ENCODE measurements at regions not wholly inside any gene's neighbourhood (a gene's known extent, or its start where the extent isn't known, plus 50 kb on each side); places are given as distances from the start of the nearest gene placed in this dataset.

GRCh38 chr2:160694221-160694620 lies 200.6 kb upstream of the RBMS1 start:
- TF ChIP-seq JUNB (IDR thresholded peaks at IDR 0.05) (no peak), RNF2 (IDR thresholded peaks at IDR 0.05; ENCODE audit: borderline replicate concordance, low read depth) (no peak), PHF8 (IDR thresholded peaks at IDR 0.05; ENCODE audit: borderline replicate concordance, low read depth) (no peak)
- TF ChIP-seq, protein P1, sequence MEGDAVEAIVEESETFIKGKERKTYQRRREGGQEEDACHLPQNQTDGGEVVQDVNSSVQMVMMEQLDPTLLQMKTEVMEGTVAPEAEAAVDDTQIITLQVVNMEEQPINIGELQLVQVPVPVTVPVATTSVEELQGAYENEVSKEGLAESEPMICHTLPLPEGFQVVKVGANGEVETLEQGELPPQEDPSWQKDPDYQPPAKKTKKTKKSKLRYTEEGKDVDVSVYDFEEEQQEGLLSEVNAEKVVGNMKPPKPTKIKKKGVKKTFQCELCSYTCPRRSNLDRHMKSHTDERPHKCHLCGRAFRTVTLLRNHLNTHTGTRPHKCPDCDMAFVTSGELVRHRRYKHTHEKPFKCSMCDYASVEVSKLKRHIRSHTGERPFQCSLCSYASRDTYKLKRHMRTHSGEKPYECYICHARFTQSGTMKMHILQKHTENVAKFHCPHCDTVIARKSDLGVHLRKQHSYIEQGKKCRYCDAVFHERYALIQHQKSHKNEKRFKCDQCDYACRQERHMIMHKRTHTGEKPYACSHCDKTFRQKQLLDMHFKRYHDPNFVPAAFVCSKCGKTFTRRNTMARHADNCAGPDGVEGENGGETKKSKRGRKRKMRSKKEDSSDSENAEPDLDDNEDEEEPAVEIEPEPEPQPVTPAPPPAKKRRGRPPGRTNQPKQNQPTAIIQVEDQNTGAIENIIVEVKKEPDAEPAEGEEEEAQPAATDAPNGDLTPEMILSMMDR (IDR thresholded peaks at IDR 0.05): no peak
